ENCODE measurements at regions not wholly inside any gene's neighbourhood (a gene's known extent, or its start where the extent isn't known, plus 50 kb on each side); places are given as distances from the start of the nearest gene placed in this dataset.

- Histone ChIP-seq H3K27me3 (replicated peaks; ENCODE audit: control insufficient read depth, insufficient read depth, low read length) (no peaks in the 10 kb centered on the region), H3K4me3 (replicated peaks; ENCODE audit: low read depth, low read length) (no peak overlapping the region), H3K36me3 (ENCODE audit: control insufficient read depth, insufficient read depth, low read length) (no peaks in the 10 kb centered on the region)
- no peak for TF ChIP-seq CTCF (IDR thresholded peaks at IDR 0.05; ENCODE audit: insufficient read depth, low read length, poor library complexity, severe bottlenecking)
- no peak for DNase-seq (ENCODE audit: extremely low read depth, insufficient read length)
These were observed 50.8 kb upstream of the CPOX start for GRCh38 chr3:98644168-98644567.

DNA sequence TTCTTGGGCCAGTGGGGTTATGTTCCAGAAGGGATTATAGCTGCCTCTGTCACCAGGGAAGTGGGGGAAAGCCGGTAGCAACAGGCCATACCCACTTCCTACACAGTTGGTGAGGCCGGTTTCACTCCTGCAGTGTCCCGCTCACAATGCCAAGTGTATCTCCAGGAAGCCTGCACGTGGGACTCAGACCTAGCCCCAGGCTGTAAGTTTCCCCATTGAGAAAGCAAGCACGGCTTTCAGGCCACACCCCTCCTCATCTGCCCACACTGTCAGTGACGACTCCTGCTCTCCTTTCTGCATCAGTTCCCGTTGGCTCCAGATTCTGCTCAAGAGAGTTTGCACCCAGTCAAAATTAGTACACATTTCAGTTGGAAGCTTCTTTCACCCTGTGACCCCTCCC, 51.6 kb upstream of the CPOX start:
- peak; percentile 18 for DNase-seq (ENCODE audit: extremely low read depth, insufficient read length)
- Histone ChIP-seq H3K4me3 (replicated peaks; ENCODE audit: low read depth, low read length) (no peak overlapping the region), H3K27me3 (replicated peaks; ENCODE audit: control insufficient read depth, insufficient read depth, low read length) (no peaks in the 10 kb centered on the region), H3K36me3 (ENCODE audit: control insufficient read depth, insufficient read depth, low read length) (no peaks in the 10 kb centered on the region)
- TF ChIP-seq CTCF (IDR thresholded peaks at IDR 0.05; ENCODE audit: insufficient read depth, low read length, poor library complexity, severe bottlenecking): no peak

GRCh38 chr3:98646680-98647079, 53.3 kb upstream of the CPOX start:
- no peak for TF ChIP-seq CTCF (IDR thresholded peaks at IDR 0.05; ENCODE audit: insufficient read depth, low read length, poor library complexity, severe bottlenecking)
- H3K36me3 ChIP-seq (ENCODE audit: control insufficient read depth, insufficient read depth, low read length): no peaks in the 10 kb centered on the region
- H3K27me3 ChIP-seq (replicated peaks; ENCODE audit: control insufficient read depth, insufficient read depth, low read length): no peaks in the 10 kb centered on the region
- H3K4me3 ChIP-seq (replicated peaks; ENCODE audit: low read depth, low read length): no peak overlapping the region
- no peak for DNase-seq (ENCODE audit: extremely low read depth, insufficient read length)

DNA sequence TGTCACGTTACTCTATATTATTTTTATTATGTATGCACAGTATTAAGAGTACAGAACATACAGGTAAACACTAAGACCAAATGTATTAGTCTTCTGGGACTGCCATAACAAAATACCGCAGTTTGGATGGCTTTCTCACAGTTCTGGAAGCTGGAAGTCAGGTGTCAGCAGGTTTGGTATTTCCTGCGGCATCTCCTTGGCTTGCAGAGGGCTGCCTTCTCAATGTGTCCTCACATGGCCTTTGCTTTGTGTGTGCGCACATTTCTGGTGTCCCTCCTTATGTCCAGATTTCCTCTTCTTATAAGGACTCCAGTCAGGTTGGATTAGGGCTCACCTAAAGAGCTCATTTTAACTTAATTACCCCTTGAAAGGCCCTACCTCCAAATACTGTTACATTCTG, 53.8 kb upstream of the CPOX start:
- DNase-seq (ENCODE audit: extremely low read depth, insufficient read length): no peak
- Histone ChIP-seq H3K36me3 (ENCODE audit: control insufficient read depth, insufficient read depth, low read length) (no peaks in the 10 kb centered on the region), H3K27me3 (replicated peaks; ENCODE audit: control insufficient read depth, insufficient read depth, low read length) (no peaks in the 10 kb centered on the region), H3K4me3 (replicated peaks; ENCODE audit: low read depth, low read length) (no peak overlapping the region)
- no peak for TF ChIP-seq CTCF (IDR thresholded peaks at IDR 0.05; ENCODE audit: insufficient read depth, low read length, poor library complexity, severe bottlenecking)

DNA sequence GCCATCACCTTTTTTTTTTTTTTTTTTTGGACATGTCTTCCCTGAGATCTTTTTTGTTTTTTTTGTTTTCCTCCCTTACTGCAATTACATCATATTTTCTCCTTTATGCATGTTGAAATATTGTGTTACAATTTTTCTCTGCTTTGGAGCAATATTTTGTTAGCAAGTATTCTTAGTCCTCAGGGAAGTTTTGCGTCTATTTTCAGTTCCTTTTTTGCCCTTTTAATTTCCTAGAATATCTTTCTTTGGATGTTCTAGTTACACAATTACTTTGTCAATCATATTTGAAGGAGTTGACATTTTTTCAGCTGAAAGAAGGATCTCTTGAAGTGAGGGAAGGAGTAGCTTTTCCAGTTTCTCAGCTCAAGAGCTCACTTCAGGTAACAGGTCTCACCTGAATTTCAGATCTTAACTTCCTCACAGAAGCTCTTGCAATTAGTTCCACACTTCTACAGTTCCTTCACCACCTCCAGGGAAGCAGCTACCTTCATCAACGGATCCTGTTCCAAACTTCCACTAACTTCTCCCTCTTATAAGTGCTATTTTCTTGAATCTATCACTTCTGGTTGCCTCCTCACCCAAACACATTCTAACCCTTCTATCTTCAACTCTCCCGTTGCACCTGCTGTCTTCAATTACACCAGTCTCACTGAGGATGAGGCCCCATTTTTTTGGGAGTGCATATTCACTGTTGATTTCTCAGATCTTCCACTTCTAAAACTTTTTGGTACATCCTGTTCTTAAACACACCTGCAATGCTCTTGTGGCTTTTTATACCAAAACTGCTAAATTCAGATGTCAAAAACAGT, 57.8 kb upstream of the CPOX start:
- no peaks in the 10 kb centered on the region; the same call in 1 of the 2 replicates for H3K27me3 ChIP-seq (replicated peaks; ENCODE audit: control insufficient read depth, insufficient read depth, low read length)
- no peaks in the 10 kb centered on the region for H3K36me3 ChIP-seq (ENCODE audit: control insufficient read depth, insufficient read depth, low read length)
- H3K4me3 ChIP-seq (replicated peaks; ENCODE audit: low read depth, low read length): no peak overlapping the region
- TF ChIP-seq CTCF (IDR thresholded peaks at IDR 0.05; ENCODE audit: insufficient read depth, low read length, poor library complexity, severe bottlenecking): no peak
- peak; percentile 24 for DNase-seq (ENCODE audit: extremely low read depth, insufficient read length)

- DNase-seq (ENCODE audit: extremely low read depth, insufficient read length): no peak
These were observed 58.3 kb upstream of the CPOX start for GRCh38 chr3:98651780-98652077.

More at GRCh38 chr3:98651780-98652077, 58.3 kb upstream of the CPOX start:
- TF ChIP-seq CTCF (IDR thresholded peaks at IDR 0.05; ENCODE audit: insufficient read depth, low read length, poor library complexity, severe bottlenecking): no peak
- Histone ChIP-seq H3K4me3 (replicated peaks; ENCODE audit: low read depth, low read length) (no peak overlapping the region), H3K27me3 (replicated peaks; ENCODE audit: control insufficient read depth, insufficient read depth, low read length) (no peaks in the 10 kb centered on the region; the same call in 1 of the 2 replicates), H3K36me3 (ENCODE audit: control insufficient read depth, insufficient read depth, low read length) (no peaks in the 10 kb centered on the region)

Measured in GM06990 (cell line).